GM12872 (cell line): ENCODE measurements at regions not wholly inside any gene's neighbourhood (a gene's known extent, or its start where the extent isn't known, plus 50 kb on each side); places are given as distances from the start of the nearest gene placed in this dataset.

Source experiments
- CTCF ChIP-seq: IDR thresholded peaks from 3 replicates; pipeline ENCODE4 v1.5.1; 2011; ENCODE audit warnings: low read depth, mild to moderate bottlenecking, low read length, moderate library complexity; ENCODE audit not compliant: insufficient read depth

GRCh38 chr2:128818704-128819491 lies 500.2 kb upstream of the HS6ST1 start:
- no peak for TF ChIP-seq CTCF

GRCh38 chr2:128820452-128820851 lies 501.8 kb upstream of the HS6ST1 start:
- TF ChIP-seq CTCF = no peak

- no peak for TF ChIP-seq CTCF
Measured at GRCh38 chr2:128821010-128821409, 502.3 kb upstream of the HS6ST1 start.

GRCh38 chr2:128832946-128833663 lies 514.4 kb upstream of the HS6ST1 start:
- TF ChIP-seq CTCF = no peak

- no peak for TF ChIP-seq CTCF
Measured at GRCh38 chr2:128833664-128834027, 515.0 kb upstream of the HS6ST1 start.

- no peak for TF ChIP-seq CTCF
Measured at GRCh38 chr2:128834207-128834879, 515.7 kb upstream of the HS6ST1 start.

- no peak for TF ChIP-seq CTCF
Measured at GRCh38 chr2:128834880-128835252, 516.2 kb upstream of the HS6ST1 start.
